DND-41 (cell line): ENCODE measurements at regions not wholly inside any gene's neighbourhood (a gene's known extent, or its start where the extent isn't known, plus 50 kb on each side); places are given as distances from the start of the nearest gene placed in this dataset.
A peak's percentile ranks its signal among the peaks of the same experiment; 100 is the strongest.
"Not testable (repeated sequence)": the region's sequence is repeated elsewhere in the genome, so short reads cannot be mapped to it uniquely, and the experiment has no call there.

ENCODE experiments used
- ATAC-seq: fragments of 200-7000 bp; cut with Tn5 transposase; 3 replicates; pipeline ENCODE4 v1.9.1; 2021; ENCODE audit warnings: low read depth; ENCODE audit not compliant: insufficient read depth
- DNase-seq: peaks from one replicate; pipeline ENCODE4 v3.0.0-alpha.2; 2020
- H2AFZ ChIP-seq: 2 replicates; pipeline ENCODE4 v1.6.0; 2012; ENCODE audit warnings: low read depth, low read length
- H3K27ac ChIP-seq: 2 replicates; pipeline ENCODE4 v1.5.1; 2012; ENCODE audit warnings: low read length, inconsistent platforms
- H3K27me3 ChIP-seq: fragments of 200-600 bp; sonication (generic); 2 replicates; pipeline ENCODE4 v1.6.0; 2012; ENCODE audit warnings: low read length, mild to moderate bottlenecking, inconsistent platforms; ENCODE audit not compliant: insufficient read depth, poor library complexity
- H3K36me3 ChIP-seq: 2 replicates; pipeline ENCODE4 v1.5.1; 2012; ENCODE audit warnings: low read length, inconsistent platforms; ENCODE audit not compliant: insufficient read depth
- H3K4me1 ChIP-seq: 2 replicates; pipeline ENCODE4 v1.5.1; 2012; ENCODE audit warnings: mild to moderate bottlenecking, low read length; ENCODE audit not compliant: insufficient read depth
- H3K4me2 ChIP-seq: 2 replicates; pipeline ENCODE4 v1.6.0; 2012; ENCODE audit warnings: mild to moderate bottlenecking, moderate library complexity, low read length, inconsistent platforms; ENCODE audit not compliant: insufficient read depth
- H3K4me3 ChIP-seq, 2 experiments: fragments of 200-600 bp in 1 of 2; shearing (Covaris generic) in 1 of 2; 2 replicates each; pipeline ENCODE4 v1.5.1; 2012 to 2016; ENCODE audit warnings: inconsistent platforms in 2 of 2, low read length in 2 of 2, mild to moderate bottlenecking in 2 of 2, low read depth in 1 of 2, moderate library complexity in 1 of 2
- H3K79me2 ChIP-seq: 2 replicates; pipeline ENCODE4 v1.6.0; 2012; ENCODE audit warnings: low read length, inconsistent platforms; ENCODE audit not compliant: insufficient read depth
- H3K9ac ChIP-seq: 2 replicates; pipeline ENCODE4 v1.6.0; 2012; ENCODE audit warnings: low read depth, mild to moderate bottlenecking, inconsistent platforms, low read length, moderate library complexity
- H3K9me3 ChIP-seq: 2 replicates; pipeline ENCODE4 v1.5.1; 2012; ENCODE audit warnings: low read length, moderate library complexity, mild to moderate bottlenecking, inconsistent platforms; ENCODE audit not compliant: insufficient read depth, severe bottlenecking
- H4K20me1 ChIP-seq: 2 replicates; pipeline ENCODE4 v1.6.0; 2012; ENCODE audit warnings: low read length; ENCODE audit not compliant: insufficient read depth
- EZH2 ChIP-seq: IDR thresholded peaks from 3 replicates; pipeline ENCODE4 v1.6.1; 2012; ENCODE audit warnings: borderline replicate concordance, low read depth, mild to moderate bottlenecking, moderate library complexity, low read length, inconsistent platforms; ENCODE audit not compliant: severe bottlenecking
- TF ChIP-seq, protein P1 (sequence below): IDR thresholded peaks from 2 replicates; pipeline ENCODE4 v1.5.1; 2012; ENCODE audit warnings: borderline replicate concordance, low read length, moderate library complexity, mild to moderate bottlenecking; ENCODE audit not compliant: poor library complexity, severe bottlenecking; ENCODE audit errors: extremely low read depth

DNA sequence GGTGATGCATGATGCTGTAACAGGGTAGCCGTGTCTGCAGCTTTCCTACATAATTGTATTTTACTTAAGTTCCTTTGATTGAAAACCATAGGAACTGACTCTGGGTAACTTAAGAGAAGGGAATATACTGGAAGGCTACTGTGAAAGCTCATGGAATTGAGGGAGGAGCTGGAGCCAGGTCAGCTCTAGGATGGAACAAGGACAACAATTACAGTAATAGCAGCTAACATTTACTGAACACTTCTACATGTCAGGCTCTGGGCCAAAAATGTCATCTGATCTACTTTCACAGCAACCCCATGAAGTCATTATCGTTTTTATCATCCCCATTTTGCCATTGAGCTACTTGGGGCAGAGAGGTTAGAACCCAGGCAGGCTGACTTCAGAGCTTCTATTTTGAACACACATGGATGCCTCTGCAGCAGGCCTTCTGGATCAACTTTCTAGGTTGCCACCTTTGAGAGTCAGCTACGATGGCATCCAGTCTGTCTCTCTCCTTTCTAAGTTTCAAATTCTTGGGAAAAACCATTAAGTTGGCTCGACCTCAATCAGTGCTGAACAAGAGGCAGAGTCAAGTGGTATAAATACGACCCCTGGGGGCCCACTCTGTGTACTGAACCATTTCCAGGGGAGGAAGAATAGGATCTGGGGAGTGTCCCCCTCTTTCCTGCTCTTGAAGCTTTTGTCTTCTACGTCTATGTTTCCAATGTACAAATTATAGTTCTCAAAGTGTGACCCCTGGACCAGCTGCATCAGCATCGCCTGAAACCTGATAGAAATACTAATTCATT, 272.3 kb upstream of the PLPP4 start:
- H3K79me2 ChIP-seq: no peaks in the 10 kb centered on the region
- DNase-seq: no peak
- H3K4me3 ChIP-seq: no peak overlapping the region
- H3K36me3 ChIP-seq: no peaks in the 10 kb centered on the region
- H3K9ac ChIP-seq: no peak overlapping the region
- H3K4me2 ChIP-seq: no peak overlapping the region
- H3K4me1 ChIP-seq: no peaks in the 10 kb centered on the region
- peaks cover 13% of the 10 kb centered on the region for H3K27me3 ChIP-seq
- no peak overlapping the region for H2AFZ ChIP-seq
- H3K9me3 ChIP-seq: no peaks in the 10 kb centered on the region
- H4K20me1 ChIP-seq: no peaks in the 10 kb centered on the region
- no peak overlapping the region for H3K27ac ChIP-seq
- ATAC-seq: no peak
- no peak for TF ChIP-seq EZH2
- TF ChIP-seq, protein P1, sequence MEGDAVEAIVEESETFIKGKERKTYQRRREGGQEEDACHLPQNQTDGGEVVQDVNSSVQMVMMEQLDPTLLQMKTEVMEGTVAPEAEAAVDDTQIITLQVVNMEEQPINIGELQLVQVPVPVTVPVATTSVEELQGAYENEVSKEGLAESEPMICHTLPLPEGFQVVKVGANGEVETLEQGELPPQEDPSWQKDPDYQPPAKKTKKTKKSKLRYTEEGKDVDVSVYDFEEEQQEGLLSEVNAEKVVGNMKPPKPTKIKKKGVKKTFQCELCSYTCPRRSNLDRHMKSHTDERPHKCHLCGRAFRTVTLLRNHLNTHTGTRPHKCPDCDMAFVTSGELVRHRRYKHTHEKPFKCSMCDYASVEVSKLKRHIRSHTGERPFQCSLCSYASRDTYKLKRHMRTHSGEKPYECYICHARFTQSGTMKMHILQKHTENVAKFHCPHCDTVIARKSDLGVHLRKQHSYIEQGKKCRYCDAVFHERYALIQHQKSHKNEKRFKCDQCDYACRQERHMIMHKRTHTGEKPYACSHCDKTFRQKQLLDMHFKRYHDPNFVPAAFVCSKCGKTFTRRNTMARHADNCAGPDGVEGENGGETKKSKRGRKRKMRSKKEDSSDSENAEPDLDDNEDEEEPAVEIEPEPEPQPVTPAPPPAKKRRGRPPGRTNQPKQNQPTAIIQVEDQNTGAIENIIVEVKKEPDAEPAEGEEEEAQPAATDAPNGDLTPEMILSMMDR: peak; percentile 8

DNA sequence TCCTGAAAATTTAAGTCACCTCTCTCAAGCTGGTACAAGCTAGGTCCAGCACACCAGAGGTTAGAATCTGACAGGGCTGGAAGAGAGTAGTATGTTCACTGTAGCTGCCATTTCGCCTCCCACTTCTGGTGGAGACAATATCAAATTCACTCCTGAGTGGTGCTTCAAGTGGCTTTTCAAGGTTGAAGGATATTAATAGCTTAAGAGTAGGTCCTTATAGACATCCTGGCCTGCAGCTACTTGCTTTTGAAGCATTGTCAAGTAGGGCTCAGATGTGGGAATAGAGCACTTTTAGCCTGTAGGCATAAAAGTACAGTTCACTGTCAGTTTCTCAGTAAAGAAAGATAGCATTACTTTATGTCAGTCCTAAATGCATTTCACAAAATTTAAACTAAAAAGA, 270.5 kb upstream of the PLPP4 start:
- DNase-seq: no peak
- Histone ChIP-seq H2AFZ (no peak overlapping the region), H3K36me3 (no peaks in the 10 kb centered on the region), H3K27ac (no peak overlapping the region), H3K4me1 (no peaks in the 10 kb centered on the region), H3K4me3 (no peak overlapping the region), H3K79me2 (no peaks in the 10 kb centered on the region), H3K27me3 (peaks cover 6% of the 10 kb centered on the region), H4K20me1 (no peaks in the 10 kb centered on the region), H3K9me3 (no peaks in the 10 kb centered on the region), H3K4me2 (no peak overlapping the region), H3K9ac (no peak overlapping the region)
- ATAC-seq: no peak
- TF ChIP-seq, protein P1: no peak
- no peak for TF ChIP-seq EZH2

DNA sequence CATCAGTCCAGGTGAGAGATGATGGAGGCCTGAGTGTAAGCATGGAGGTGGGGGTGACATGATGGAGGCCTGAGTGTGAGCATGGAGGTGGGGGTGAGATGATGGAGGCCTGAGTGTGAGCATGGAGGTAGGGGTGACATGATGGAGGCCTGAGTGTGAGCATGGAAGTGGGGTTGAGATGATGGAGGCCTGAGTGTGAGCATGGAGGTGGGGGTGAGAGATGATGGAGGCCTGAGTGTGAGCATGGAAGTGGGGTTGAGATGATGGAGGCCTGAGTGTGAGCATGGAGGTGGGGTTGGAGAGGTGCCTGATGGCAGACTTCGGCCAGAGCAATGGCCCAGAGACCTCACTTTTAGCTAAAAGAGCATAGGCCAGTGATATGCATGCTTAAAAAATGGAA, 269.9 kb upstream of the PLPP4 start:
- H3K4me1 ChIP-seq, H3K27ac ChIP-seq, ATAC-seq, DNase-seq, H3K4me3 ChIP-seq, H3K9me3 ChIP-seq, H3K36me3 ChIP-seq, H3K79me2 ChIP-seq, H3K9ac ChIP-seq, H2AFZ ChIP-seq, H3K27me3 ChIP-seq, H3K4me2 ChIP-seq, H4K20me1 ChIP-seq: not testable (repeated sequence)

DNA sequence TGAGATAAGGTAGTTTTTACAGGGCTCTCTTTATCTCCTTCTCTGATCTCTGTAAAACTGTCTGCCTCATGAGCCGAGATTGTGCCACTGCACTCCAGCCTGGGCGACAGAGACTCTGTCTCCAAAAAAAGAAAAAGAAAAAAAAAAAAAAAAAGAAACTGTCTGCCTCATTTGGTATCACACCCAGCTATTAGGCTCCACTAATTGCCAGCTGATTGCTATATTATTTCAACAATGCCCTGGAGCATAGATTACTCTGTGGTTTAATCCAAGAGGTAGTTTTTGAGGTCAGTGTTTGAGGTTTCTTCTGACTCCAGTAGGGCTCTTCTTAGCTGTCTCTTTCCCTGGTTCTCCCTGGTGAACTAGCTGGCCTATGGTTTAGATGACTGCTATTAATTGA, 268.1 kb upstream of the PLPP4 start:
- H3K9ac ChIP-seq: no peak overlapping the region
- no peak for ATAC-seq
- H3K9me3 ChIP-seq: no peaks in the 10 kb centered on the region
- TF ChIP-seq EZH2: no peak
- TF ChIP-seq, protein P1: no peak
- no peaks in the 10 kb centered on the region for H3K27me3 ChIP-seq
- H3K36me3 ChIP-seq: no peaks in the 10 kb centered on the region
- no peak overlapping the region for H2AFZ ChIP-seq
- H3K4me3 ChIP-seq: no peak overlapping the region
- no peak for DNase-seq
- H3K79me2 ChIP-seq: no peaks in the 10 kb centered on the region
- H4K20me1 ChIP-seq: no peaks in the 10 kb centered on the region
- H3K27ac ChIP-seq: no peak overlapping the region
- no peaks in the 10 kb centered on the region for H3K4me1 ChIP-seq
- H3K4me2 ChIP-seq: no peak overlapping the region
